ENCODE measurements at regions not wholly inside any gene's neighbourhood (a gene's known extent, or its start where the extent isn't known, plus 50 kb on each side); places are given as distances from the start of the nearest gene placed in this dataset.

DNA sequence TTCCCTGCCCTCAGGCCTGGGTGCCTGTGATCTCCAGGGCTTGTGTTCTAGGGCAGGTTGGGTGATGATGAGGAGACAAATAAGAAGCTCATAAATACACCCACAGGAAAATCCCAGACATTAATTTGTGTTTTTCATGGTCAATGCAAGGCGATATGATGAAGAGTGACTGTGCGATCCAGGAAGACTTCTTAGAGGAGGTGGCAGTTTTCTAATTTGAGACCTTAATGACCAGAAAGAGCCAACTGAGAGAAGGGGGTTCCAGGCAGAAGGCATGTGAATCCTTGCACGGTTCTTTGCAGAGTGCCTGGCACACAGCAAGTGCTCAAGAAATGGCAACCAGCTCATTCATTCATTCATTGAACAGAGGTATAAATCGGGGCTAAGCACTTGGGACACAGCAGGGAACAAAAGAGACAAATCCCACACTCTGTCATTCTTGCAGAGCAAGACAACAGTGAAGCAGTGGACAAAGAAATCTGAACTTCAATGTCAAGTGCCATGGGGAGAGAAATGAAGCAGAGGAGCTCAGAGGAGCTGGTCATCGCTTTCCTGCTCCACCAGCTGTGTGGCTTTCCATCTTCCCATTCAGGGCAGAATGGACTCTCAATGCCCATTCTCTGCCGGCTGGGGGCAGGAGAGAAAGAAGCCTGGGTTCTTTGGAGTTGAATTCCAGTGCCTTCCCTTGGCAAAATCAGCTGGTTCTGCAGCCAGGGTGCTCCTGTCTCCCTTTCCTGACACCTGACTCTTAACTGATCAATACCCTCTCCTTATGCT, 128.3 kb downstream of the AACS start:
- no peak for DNase-seq

DNA sequence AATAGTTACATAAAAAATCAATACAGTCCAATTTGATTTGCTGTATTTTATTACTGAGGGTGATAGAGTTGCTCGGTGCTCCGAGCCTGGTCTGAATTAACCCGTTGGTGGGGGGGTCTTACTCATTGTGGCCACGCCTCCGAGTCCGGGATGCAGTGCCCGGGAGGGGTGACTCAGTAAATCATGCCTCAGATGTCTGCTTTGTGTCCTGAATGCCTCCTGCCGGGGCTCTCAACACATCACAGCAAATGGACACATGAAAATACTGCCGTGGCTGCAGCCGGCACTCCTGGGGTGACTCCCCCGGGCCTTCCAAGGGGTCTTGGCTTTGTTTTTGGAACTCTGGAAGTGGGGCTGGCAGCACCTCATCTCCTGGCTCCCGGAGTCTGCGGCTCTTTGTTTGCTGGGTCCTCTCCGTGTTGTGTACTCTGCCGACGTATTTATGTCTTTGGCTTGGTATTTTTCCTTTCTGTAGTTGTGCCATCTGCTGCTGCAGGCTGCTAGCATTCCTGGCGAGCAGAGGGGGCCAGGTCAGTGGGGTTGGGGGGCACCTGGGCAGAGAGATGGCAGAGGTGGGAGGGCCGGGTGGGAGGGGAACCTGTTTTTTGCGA, 129.0 kb downstream of the AACS start:
- peak; percentile 11 for DNase-seq

DNA sequence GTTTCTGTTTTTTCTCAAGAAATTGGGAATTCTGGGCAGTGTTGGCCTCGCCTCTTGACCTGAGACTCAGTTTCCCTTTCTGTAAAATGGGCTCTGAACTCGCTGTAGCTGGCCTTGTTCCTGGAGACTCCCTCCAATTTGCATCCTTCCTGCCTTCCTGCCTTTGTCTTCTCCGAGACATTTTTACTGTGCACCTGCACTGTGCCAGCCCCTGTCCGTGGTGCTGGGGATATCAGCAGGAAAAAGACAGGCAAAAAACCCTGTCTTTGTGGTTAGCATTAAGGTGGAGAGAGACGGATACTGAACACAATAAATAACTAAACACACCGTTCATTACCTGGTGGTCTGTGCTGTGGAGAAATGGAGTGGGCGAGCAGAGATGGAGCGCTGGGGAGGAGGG, 129.8 kb downstream of the AACS start:
- DNase-seq: no peak

DNA sequence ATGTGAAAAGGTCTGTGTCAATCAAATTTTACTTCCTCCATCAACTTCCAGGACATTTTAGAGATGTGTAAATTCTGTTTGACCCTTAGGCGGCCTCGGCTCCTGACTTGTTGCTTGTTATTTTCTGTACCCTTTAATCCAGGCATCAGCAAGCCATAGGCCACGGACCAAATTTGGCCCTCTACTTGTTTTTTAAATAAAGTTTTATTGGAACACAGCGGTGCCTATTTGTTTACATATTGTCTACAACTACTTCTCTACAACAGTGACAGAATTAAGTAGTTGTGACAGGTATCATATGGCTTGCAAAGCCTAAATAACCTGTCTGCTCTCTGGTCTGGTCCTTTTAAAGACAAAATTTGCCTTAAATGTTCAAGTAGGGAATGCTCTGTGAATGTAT, 132.1 kb downstream of the AACS start:
- no peak for DNase-seq

DNA sequence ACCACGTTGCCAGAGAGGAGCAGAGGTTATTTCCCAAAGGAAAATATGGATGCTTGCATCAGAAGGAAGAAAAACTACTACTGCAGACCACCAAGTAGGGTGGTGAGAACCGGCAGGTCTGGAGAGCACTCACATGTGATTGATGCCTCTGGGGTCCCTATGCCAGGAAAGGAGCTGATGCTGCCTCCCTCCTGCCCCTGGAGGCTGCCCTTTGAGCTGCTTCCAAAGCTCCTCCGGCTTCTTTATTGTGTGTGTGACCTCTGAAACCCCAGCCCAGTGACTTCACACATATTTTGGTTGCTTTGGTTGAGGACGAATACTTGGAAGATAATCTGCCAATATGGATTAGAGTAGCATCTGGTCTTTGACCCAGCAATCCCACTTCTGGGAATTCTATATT, 133.4 kb downstream of the AACS start:
- no peak for DNase-seq

DNA sequence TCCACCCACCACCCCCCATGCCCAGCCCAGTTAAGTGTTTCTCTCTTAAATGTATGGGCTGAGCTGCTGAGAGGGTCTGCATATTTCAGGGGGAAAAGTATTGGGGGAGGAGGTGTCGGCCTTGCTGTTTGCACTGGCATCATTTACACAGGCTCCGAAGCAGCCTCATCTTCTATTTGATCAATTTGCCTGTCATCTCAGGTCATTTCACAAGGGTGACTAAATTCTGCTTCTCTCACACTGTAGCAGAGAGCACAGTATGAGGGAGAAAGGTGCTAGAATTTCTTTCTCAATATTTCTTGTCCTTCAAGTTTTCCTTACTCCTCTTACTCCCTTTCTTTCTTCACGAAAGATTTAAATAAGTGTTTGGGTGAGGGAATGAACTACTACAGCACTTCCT, 135.9 kb downstream of the AACS start:
- no peak for DNase-seq

DNA sequence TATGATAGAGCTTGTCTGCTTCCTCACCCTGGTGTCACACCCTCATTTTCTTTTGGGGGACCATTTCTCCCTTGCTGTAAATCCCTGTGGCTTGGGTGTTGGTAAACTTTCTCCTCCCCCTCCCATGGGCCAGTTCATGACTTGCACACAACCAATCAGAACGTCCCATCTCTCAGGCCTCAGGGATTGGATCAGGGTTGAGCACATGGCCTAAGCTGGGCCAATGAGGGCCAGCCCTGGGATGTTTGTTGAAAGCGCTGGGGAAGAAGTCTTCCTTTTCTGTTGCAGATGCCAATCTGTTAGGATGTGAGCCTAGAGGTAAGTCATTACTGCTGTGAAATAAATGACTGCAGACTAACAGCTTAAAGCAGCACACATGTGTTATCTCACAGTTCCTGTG, 136.7 kb downstream of the AACS start:
- no peak for DNase-seq

DNA sequence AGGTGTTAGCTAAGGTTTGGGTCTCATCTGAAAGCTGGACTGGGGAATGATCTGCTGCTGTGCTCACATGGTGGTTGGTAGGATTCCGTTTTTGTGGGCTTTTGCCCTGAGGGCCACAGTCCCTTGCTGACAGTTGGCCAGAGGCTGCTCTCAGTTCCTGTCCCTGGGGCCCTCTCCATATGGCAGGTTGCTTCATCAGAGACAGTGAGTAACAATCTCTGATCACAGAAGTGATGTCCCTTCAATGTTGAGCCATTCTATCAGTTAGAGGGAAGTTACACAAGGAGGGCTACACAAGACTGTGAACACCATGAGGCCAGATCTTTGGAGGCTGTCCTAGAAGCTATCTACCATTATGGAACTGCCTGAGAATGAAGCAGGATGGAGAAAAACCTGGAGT, 137.2 kb downstream of the AACS start:
- no peak for DNase-seq

DNA sequence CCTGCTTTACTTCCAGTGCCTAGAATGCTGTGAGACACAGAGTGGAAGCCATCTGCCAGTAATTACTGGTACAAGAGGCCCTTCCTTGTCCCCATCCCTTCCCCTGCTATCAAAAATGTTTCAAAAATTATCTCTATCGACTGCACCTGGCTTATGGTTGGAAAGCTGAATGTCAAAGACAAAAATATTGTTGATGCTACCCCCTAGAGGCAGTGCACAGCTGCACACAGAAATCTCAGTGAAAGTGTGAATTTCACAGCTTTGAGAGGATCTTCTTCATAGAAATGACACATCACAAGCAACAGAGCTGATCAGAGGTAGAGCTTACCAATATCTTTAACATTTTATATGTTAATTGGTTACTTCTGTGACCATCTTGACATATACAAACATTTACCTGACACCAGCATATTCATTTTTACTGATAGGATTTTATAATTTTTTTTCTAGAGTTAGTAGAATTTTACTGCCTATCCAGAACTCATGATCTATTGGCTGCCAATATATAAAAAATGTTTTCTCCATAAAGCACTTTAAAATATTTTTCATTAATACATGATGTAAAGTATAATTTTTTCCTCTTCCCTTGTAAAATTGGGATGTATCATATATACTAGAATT, 138.0 kb downstream of the AACS start:
- peak; percentile 50 for DNase-seq

DNA sequence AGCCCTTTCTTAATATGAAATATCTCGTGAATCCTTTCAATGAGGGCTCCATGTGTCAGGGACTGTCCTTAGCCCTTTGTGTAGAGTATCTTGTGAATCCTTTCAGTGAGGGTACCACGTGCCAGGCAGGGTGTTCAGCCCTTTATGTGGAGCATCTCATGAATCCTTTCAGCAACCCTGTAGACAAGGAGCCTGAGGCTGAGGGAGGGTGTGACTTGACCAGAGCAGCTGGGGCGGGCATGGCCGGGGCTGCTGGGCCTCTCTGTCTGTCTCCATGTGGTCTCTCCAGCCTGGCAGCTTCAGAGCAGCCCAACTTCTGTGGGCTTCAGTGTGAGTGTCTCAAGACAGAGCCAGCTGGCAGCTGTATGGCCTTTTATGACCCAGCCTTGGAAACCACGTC, 140.2 kb downstream of the AACS start:
- DNase-seq: no peak

DNA sequence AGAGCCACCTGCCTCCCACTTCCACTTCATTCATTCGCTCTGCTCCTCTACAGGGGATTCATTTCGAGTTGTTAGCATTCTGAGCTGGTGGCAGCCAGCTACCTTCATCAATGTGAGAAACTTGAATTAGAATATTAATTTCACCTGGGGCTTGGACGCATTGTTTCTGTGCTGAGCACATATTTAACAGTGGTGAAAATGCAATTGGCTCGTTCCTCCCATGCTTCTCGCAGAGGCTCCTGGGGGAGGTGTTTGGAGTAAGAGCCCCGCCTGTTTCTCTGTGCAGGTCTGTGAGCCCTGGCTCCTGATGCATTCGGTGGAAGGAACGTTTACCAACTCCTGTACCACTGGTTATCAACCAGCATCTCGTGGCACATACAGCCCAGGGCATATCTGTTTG, 141.5 kb downstream of the AACS start:
- DNase-seq: no peak

DNA sequence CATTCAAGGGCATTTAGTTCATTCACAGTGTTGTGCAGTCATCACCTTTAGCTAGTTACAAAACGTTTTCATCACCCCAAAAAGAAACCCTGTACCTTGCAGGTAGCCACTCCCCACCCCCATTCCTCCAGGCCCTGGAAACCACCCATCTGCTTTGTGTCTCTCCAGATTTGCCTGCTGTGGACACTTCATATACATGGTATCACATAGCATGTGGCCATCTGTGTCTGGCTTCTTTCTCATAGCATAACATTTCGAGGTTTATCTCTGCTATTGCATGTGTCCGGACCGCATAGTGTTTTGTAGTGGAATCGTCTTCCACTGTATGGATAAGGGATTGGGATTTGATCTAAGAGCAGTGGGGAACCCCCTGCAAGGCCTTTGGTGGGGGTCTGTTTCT, 143.1 kb downstream of the AACS start:
- no peak for DNase-seq

DNA sequence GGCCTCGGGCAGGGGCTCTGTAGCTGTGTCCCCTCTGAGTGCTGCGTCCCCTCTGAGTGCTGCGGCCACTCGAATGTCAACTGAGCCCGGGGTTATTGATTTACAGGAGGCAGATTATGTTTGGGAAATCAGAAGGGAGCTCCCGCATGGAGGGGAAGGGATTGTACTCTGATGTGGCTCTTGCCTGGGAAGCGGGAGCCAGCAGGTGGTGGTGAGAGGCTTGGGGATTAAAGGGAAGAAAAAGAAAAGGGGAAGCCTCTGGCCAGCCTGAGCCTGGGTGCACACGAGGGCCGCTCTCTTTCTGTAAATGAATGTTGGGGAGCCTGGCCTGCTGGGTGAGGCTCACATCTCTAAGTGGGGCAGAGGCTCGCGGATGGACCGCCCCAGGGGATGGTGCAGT, 143.7 kb downstream of the AACS start:
- DNase-seq: no peak

DNA sequence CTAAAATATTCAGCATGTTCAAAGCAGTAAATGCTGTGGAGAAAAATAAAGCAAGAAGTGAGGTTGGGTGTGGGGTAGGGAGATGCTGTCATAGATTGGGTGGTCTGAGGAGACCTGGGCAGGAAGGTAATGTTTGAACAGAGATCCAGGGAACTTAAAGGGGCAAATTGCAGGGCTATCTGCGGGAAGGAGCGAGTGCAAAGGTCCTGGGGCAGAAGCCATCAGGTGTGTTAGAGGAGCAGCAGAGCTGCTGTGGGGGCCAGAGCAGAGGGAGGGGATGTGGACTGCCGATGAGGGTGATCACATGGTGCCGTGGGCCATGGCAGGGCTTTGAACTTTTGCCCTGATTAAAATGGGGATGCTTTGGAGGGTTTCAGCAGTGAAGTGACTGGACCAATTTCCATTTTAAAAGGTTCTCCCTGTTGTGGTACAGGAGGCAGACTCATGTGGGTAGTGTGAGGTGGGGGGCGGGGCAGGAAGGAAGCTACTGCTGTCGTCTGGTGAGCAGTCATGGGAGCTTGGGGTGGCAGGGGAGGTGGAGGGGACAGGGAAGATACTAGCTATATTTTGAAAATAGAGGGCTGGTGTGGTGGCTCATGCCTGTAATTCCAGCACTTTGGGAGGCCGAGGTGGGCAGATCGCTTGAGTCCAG, 145.0 kb downstream of the AACS start:
- no peak for DNase-seq

DNA sequence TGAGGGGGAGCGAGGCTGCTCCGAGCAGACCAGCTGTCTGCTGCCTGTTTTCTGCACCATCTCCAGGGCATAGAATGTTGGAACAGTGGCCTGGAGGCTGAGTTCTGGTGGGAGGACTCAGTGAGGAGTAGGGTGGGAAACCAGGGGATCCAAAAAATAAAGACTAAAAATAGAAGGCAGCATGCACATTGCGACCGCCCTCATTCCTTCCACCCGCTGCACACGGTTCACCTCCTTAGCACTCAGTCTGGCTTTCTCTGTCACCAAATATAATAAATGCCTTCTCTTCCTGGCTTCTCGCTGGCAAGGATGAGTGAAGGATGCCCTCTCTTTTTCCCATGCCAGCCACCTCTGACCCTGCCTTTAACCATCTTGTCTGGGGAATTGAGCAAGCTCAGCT, 146.2 kb downstream of the AACS start:
- DNase-seq: no peak

DNA sequence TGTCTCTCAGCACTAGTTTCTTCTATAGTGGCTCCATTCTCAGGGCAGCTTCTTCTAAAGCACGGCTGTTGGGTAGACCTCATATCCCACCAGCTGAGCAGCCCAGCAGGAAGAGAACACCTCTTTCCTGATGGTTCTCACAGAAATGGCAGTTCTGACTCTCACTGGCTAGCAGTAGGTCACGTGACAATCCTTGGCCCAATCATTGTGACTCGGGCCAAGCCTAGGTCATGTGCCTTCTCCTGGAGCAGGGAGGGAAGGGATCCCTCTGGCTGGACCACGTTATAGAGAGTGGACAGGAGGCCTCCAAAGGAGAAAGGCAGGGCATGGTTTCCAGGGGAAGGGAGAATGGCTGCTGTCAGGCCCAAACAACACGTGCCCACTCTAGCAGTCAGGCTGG, 149.1 kb downstream of the AACS start:
- DNase-seq: no peak

DNA sequence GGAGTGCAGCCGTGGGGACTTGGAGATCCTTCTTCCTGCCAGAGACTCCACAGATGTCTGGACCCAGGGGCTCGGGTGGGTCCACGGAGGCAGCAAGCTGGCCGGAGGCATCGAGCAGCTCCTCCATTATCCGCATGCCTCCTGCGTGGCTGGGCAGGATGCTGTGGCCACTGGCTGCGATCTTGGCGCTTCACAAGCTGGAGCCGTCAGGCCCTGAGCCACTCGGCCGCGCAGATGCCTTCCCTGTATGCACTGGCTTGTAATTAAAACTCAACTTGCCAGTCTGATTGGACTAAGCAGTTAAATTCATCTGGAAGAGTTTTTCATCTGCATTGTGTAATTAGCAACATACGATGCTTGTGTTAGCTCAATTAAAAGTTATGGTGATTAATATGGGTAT, 151.5 kb downstream of the AACS start:
- no peak for DNase-seq

DNA sequence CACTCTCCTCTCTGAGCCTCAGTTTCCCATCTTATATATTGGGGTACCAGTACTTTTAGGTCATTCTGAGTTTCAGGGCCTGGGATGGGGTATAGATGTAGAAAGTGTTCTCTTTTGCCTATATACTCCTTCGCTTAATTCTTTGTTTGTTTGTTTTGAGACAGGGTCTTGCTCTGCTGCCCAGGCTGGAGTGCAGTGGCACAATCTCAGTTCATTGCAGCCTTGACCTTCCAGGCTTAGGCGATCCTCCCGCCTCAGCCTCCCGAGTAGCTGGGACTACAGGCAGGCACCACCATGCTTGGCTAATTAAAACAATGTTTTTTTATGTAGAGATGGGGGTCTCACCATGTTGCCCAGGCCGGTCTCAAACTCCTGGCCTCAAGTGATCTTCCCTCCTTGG, 152.1 kb downstream of the AACS start:
- DNase-seq: no peak

DNA sequence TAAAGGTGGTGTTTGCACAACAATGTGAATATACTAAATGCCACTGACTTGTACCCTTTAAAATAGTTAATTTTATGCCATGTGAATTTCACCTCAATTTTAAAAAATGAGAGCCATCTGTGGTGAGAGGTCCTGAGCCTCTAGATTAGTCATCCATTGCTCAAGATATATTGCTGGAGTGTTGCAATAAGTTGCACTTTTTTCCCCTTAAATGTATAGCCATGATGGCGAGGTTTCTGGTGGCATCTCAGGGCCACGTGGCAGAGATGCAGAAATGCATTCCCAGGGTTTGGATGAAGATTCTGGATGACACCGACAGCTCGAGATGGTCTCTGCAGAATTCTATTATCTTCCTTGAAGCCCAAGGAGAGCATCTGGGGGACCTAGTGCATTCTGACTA, 153.7 kb downstream of the AACS start:
- DNase-seq: no peak

DNA sequence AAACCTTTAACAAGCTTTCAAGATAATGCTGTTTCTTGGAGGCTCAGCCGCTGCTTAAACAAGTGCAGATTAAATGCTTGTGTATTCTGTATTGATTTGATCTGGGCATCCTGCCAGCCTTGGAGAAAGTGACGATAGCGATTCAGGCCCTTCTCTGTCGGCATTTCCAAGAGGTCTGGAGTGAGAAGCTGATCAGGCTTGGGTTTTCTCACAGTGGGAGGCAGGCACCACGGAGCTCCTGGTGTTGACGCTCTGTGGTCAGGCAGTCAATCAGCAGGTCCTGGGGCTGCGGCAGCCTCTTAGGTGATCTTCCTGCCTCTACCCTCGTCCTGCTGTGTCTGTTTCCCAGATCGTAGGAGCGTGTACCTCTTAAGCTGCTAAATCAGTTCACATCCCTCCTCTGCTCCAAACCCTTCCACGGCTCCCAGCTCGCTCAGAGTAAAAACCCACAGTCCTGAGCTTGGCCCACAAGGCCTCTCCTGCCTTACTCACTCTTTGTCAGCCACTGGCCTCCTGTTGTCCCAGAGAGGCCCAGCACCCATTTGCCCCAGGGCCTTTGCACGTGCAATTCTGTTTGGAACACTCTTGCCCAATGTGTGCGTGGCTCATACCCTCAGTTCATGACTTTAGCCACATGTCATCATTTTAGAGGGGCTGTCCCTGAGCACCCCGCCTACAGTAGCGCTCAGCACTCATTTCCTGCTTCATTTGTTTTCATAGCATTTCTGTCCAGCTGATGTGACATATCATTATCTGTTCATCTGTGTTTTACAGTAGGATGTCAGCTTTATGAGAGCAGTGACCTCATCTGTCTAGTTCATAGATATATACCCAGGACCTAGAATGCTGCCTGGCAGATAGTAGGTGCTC, 155.4 kb downstream of the AACS start:
- peak; percentile 2 for DNase-seq

DNA sequence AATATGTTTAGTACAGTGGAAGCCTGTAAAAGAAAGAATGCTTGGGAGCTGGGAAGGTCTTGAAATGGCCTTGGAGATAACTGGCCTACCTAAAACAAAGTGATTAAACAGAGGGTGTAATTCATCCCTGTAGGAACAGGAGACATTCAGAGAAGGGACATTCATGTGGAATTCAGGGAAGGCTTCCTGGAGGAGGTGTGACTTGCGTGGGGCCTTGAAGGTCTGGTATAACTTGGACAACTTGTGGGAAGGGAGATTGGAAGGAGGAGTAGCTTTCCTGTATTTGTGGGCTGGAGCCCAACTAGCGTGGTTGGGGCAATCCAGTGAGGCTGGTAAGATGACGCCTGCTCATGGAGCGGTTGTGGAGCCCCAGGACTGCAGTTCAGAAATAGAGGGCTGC, 156.4 kb downstream of the AACS start:
- DNase-seq: no peak

DNA sequence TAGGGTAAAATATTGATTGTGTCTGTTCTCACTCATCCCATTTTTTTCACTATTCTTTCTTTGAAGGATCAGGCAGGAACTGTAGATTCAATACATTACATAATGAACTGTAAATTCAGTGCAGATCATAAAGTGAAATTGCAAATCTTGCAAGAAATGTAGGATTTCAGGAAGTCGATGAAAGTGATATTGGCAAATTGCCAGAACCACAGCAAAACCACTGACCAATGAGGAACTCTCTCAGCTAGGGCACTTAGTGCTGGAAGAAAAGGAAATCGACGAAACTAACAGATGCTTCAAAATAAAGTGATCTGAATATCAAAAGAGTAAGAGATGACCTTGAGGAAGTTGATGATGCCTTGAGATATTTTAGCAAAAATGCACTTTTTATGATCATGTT, 157.6 kb downstream of the AACS start:
- DNase-seq: no peak

DNA sequence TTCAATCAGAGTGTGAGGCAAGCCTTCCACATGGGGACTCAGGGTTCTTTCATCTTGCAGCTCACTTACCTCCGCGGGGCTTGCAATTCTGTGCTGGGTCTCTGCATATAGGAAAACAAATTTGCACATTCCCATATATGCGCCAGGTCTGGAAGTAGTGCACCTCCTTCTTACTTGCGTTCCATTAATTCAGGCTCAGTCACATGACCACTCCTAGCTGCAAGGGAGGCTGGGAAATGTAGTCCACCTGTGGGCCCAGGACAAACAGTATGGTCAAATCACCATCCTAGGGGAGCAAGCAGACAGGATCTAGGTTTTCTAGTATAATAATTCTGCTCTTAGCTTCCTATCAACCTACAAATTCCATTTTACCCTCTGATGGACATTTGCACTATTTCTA, 160.4 kb downstream of the AACS start:
- DNase-seq: no peak
